Panc1 (cell line): ENCODE measurements at regions not wholly inside any gene's neighbourhood (a gene's known extent, or its start where the extent isn't known, plus 50 kb on each side); places are given as distances from the start of the nearest gene placed in this dataset.
"Not testable (repeated sequence)": the region's sequence is repeated elsewhere in the genome, so short reads cannot be mapped to it uniquely, and the experiment has no call there.

Experiments used
- ATAC-seq: fragments of 200-7000 bp; cut with Tn5 transposase; 2 replicates; pipeline ENCODE4 v1.9.1; 2020; ENCODE audit warnings: mild to moderate bottlenecking, moderate library complexity
- BruUV-seq: library from RNA; stranded (reverse); fragments of 400-500 nt; replicated peaks from 2 replicates; lab custom pipeline; 2021; lab: Mats Ljungman, UMichigan
- CTCF ChIA-PET: fragments of 300-600 bp; sonication (Branson Sonifier 250); formaldehyde crosslinking; loops from one replicate; lab custom pipeline; 2022; ENCODE audit warnings: antibody characterized with exemption; lab: Charles Lee
- POLR2A ChIA-PET: fragments of 300-600 bp; sonication (Branson Sonifier 250); formaldehyde crosslinking; loops from one replicate; lab custom pipeline; 2022; ENCODE audit warnings: antibody characterized with exemption; lab: Charles Lee
- DNase-seq: peaks from one replicate; pipeline ENCODE4 v3.0.0-alpha.2; 2010; ENCODE audit warnings: low read depth, low spot score
- H3K27ac ChIP-seq: 2 replicates; pipeline ENCODE4 v1.5.1; 2011; ENCODE audit warnings: mild to moderate bottlenecking, low read length, inconsistent platforms
- H3K27me3 ChIP-seq: fragments of 200-500 bp; sonication (Bioruptor generic); 2 replicates; pipeline ENCODE4 v1.6.0; 2014; ENCODE audit warnings: low read length, inconsistent platforms; ENCODE audit not compliant: control insufficient read depth, insufficient read depth
- H3K36me3 ChIP-seq: fragments of 200-500 bp; sonication (Bioruptor generic); 2 replicates; pipeline ENCODE4 v1.5.1; 2014; ENCODE audit warnings: inconsistent platforms, mild to moderate bottlenecking, low read length, moderate library complexity; ENCODE audit not compliant: control insufficient read depth, insufficient read depth
- H3K4me1 ChIP-seq: 2 replicates; pipeline ENCODE4 v1.5.1; 2011; ENCODE audit warnings: inconsistent platforms, mild to moderate bottlenecking, low read length, moderate library complexity; ENCODE audit not compliant: control insufficient read depth, insufficient read depth
- H3K4me3 ChIP-seq, 2 experiments: 2 replicates each; pipeline ENCODE4 v1.5.1; 2011 to 2012; ENCODE audit warnings: low read depth in 2 of 2, low read length in 2 of 2, mild to moderate bottlenecking in 2 of 2, inconsistent platforms in 1 of 2, moderate library complexity in 1 of 2
- H3K9me3 ChIP-seq: fragments of 200-500 bp; sonication (Bioruptor generic); 2 replicates; pipeline ENCODE4 v1.5.1; 2014; ENCODE audit warnings: low read depth, mild to moderate bottlenecking, inconsistent platforms, low read length, moderate library complexity; ENCODE audit not compliant: control insufficient read depth, insufficient read depth
- CTCF ChIP-seq: fragments of 450-650 bp; IDR thresholded peaks from 2 replicates; pipeline ENCODE4 v1.5.1; 2017; ENCODE audit warnings: mild to moderate bottlenecking
- POLR2AphosphoS5 ChIP-seq: IDR thresholded peaks from 2 replicates; pipeline ENCODE4 v1.6.1; 2012; ENCODE audit warnings: mild to moderate bottlenecking, low read depth, low read length, moderate library complexity
- REST ChIP-seq, 2 experiments: IDR thresholded peaks; 2 replicates each; pipeline ENCODE4 v1.6.1; 2011 to 2012; ENCODE audit warnings: low read depth in 2 of 2, control low read depth in 1 of 2, low read length in 1 of 2, mild to moderate bottlenecking in 1 of 2, moderate library complexity in 1 of 2; ENCODE audit not compliant: insufficient read depth in 1 of 2
- SIN3A ChIP-seq: IDR thresholded peaks from 2 replicates; pipeline ENCODE4 v1.6.1; 2012; ENCODE audit warnings: low read depth, mild to moderate bottlenecking, low read length, moderate library complexity, borderline replicate concordance; ENCODE audit not compliant: insufficient read depth
- TCF7L2 ChIP-seq: IDR thresholded peaks from 2 replicates; pipeline ENCODE4 v1.6.1; 2011; ENCODE audit warnings: mild to moderate bottlenecking, low read depth, low read length, inconsistent platforms
- in situ Hi-C: cut with HindIII; loops from 2 replicates; pipeline ENCODE4 v1.10.0; 2016; ENCODE audit warnings: low sequenced_read_pairs, low pct_unique_long_range_greater_than_20kb
- intact Hi-C: fragments of 100-400 bp; cut with micrococcal nuclease; formaldehyde crosslinking; loops from one replicate; pipeline ENCODE4 v1.10.0; 2022; ENCODE audit not compliant: unreplicated experiment

GRCh38 chr22:10741210-10741609, 4786.8 kb upstream of the OR11H1 start:
- H3K4me3 ChIP-seq, result no peak overlapping the region
- in situ Hi-C loops, result no loop called here
- ChIA-PET POLR2A (no interaction called here), CTCF (no interaction called here)
- no peaks in the 10 kb centered on the region for H3K27me3 ChIP-seq
- no peaks in the 10 kb centered on the region for H3K36me3 ChIP-seq
- H3K9me3 ChIP-seq, result peaks cover 5% of the 10 kb centered on the region; the same call in 1 of the 2 replicates
- no peak for TF ChIP-seq TCF7L2
- TF ChIP-seq REST (IDR thresholded peaks at IDR 0.05; ENCODE audit: insufficient read depth in 1 of 2, low read depth in 2 of 2, low read length in 1 of 2), result no peak
- TF ChIP-seq SIN3A, result no peak
- no peak for TF ChIP-seq POLR2AphosphoS5
- no peak for TF ChIP-seq CTCF
- no TSS peak for BruUV-seq
- intact Hi-C loops, result no loop called here
- no peaks in the 10 kb centered on the region for H3K4me1 ChIP-seq
- DNase-seq (no peak), ATAC-seq (no peak)
- no peak overlapping the region for H3K27ac ChIP-seq

- H3K4me3 ChIP-seq, BruUV-seq, POLR2A ChIA-PET, DNase-seq, H3K27ac ChIP-seq, H3K27me3 ChIP-seq, H3K36me3 ChIP-seq, CTCF ChIA-PET, in situ Hi-C loops, ATAC-seq, H3K4me1 ChIP-seq, intact Hi-C loops, H3K9me3 ChIP-seq: not testable (repeated sequence)
Measured at GRCh38 chr22:10741776-10742630, 4786.0 kb upstream of the OR11H1 start.

- CTCF ChIA-PET, intact Hi-C loops, DNase-seq, in situ Hi-C loops, H3K4me1 ChIP-seq, H3K4me3 ChIP-seq, H3K27ac ChIP-seq, POLR2A ChIA-PET, ATAC-seq, BruUV-seq, H3K27me3 ChIP-seq, H3K9me3 ChIP-seq, H3K36me3 ChIP-seq: not testable (repeated sequence)
Measured at GRCh38 chr22:10746382-10746781, 4781.6 kb upstream of the OR11H1 start.

- H3K9me3 ChIP-seq, BruUV-seq, intact Hi-C loops, DNase-seq, CTCF ChIA-PET, in situ Hi-C loops, H3K27me3 ChIP-seq, ATAC-seq, H3K4me3 ChIP-seq, H3K27ac ChIP-seq, H3K36me3 ChIP-seq, POLR2A ChIA-PET, H3K4me1 ChIP-seq: not testable (repeated sequence)
Measured at GRCh38 chr22:10747227-10747626, 4780.8 kb upstream of the OR11H1 start.

GRCh38 chr22:10748751-10749150, 4779.2 kb upstream of the OR11H1 start:
- H3K4me3 ChIP-seq, DNase-seq, CTCF ChIA-PET, H3K36me3 ChIP-seq, H3K27ac ChIP-seq, POLR2A ChIA-PET, in situ Hi-C loops, H3K4me1 ChIP-seq, H3K9me3 ChIP-seq, ATAC-seq, H3K27me3 ChIP-seq, intact Hi-C loops, BruUV-seq: not testable (repeated sequence)
